AG04450 (cell line): ENCODE measurements at regions not wholly inside any gene's neighbourhood (a gene's known extent, or its start where the extent isn't known, plus 50 kb on each side); places are given as distances from the start of the nearest gene placed in this dataset.
A peak's percentile ranks its signal among the peaks of the same experiment; 100 is the strongest.

ENCODE experiments used
- CTCF ChIA-PET: fragments of 300-600, 350-600 bp; formaldehyde crosslinking; extraction: SDS; loops from one replicate; lab custom pipeline; 2022; ENCODE audit warnings: antibody characterized with exemption, inconsistent platforms; lab: Charles Lee
- POLR2A ChIA-PET: fragments of 350-600 bp; formaldehyde crosslinking; extraction: SDS; loops from one replicate; lab custom pipeline; 2021; ENCODE audit warnings: antibody characterized with exemption, inconsistent platforms; lab: Yijun Ruan, JAX
- DNase-seq: peaks from one replicate; pipeline ENCODE4 v3.0.0-alpha.2; 2011; ENCODE audit warnings: low read depth, low spot score
- H3K27ac ChIP-seq: one replicate; pipeline ENCODE4 v1.5.1; 2012; ENCODE audit warnings: low read depth, low read length, control low read depth
- H3K27me3 ChIP-seq: one replicate; pipeline ENCODE4 v1.6.0; 2012; ENCODE audit warnings: low read length; ENCODE audit not compliant: control insufficient read depth, insufficient read depth
- H3K4me3 ChIP-seq: 2 replicates; pipeline ENCODE4 v1.5.1; 2011; ENCODE audit warnings: mild to moderate bottlenecking, low read depth, low read length, control low read depth
- H3K9me3 ChIP-seq: 2 replicates; pipeline ENCODE4 v1.5.1; 2012; ENCODE audit warnings: low read length; ENCODE audit not compliant: control insufficient read depth, insufficient read depth
- TF ChIP-seq, protein P1 (sequence below): IDR thresholded peaks from 2 replicates; pipeline ENCODE4 v1.5.1; 2011; ENCODE audit warnings: low read depth, low read length, control low read depth, inconsistent platforms

DNA sequence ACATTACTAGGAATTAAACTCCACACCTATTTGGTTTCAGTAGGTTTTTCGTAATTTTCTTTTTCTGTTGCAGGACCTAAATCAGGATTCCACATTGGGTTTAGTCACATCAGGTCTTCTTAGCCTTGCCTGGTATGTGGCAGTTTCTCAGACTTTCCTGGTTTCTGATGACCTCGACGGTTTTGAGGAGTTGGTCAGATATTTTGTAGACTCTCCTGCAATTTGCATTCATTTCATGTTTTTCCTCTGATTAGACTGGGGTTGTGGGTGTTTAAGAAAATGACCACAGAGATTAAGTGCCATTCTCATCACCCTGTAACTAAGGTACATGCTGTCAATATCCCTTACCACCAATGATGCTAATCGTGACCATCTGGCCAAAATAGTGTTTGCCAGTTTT, 97.3 kb upstream of the ST6GAL2 start:
- CTCF ChIA-PET: no interaction called here
- Histone ChIP-seq H3K9me3 (no peaks in the 10 kb centered on the region), H3K27me3 (no peaks in the 10 kb centered on the region), H3K4me3 (no peak overlapping the region), H3K27ac (no peak overlapping the region)
- TF ChIP-seq, protein P1, sequence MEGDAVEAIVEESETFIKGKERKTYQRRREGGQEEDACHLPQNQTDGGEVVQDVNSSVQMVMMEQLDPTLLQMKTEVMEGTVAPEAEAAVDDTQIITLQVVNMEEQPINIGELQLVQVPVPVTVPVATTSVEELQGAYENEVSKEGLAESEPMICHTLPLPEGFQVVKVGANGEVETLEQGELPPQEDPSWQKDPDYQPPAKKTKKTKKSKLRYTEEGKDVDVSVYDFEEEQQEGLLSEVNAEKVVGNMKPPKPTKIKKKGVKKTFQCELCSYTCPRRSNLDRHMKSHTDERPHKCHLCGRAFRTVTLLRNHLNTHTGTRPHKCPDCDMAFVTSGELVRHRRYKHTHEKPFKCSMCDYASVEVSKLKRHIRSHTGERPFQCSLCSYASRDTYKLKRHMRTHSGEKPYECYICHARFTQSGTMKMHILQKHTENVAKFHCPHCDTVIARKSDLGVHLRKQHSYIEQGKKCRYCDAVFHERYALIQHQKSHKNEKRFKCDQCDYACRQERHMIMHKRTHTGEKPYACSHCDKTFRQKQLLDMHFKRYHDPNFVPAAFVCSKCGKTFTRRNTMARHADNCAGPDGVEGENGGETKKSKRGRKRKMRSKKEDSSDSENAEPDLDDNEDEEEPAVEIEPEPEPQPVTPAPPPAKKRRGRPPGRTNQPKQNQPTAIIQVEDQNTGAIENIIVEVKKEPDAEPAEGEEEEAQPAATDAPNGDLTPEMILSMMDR: no peak
- POLR2A ChIA-PET: no interaction called here
- no peak for DNase-seq

- H3K27ac ChIP-seq: no peak overlapping the region
- no peak for DNase-seq
- CTCF ChIA-PET: no interaction called here
- no peak overlapping the region for H3K4me3 ChIP-seq
- TF ChIP-seq, protein P1: no peak
- H3K27me3 ChIP-seq: no peaks in the 10 kb centered on the region
- H3K9me3 ChIP-seq: no peaks in the 10 kb centered on the region
- POLR2A ChIA-PET: no interaction called here
Observed at GRCh38 chr2:106988361-106988760, 102.4 kb upstream of the ST6GAL2 start.

GRCh38 chr2:106990297-106990696, 104.3 kb upstream of the ST6GAL2 start:
- POLR2A ChIA-PET: no interaction called here
- TF ChIP-seq, protein P1: no peak
- no peaks in the 10 kb centered on the region for H3K27me3 ChIP-seq
- CTCF ChIA-PET: no interaction called here
- H3K9me3 ChIP-seq: no peaks in the 10 kb centered on the region
- no peak overlapping the region for H3K27ac ChIP-seq
- no peak overlapping the region for H3K4me3 ChIP-seq
- peak; percentile 44 for DNase-seq

GRCh38 chr2:106991866-106992265, 105.9 kb upstream of the ST6GAL2 start:
- H3K9me3 ChIP-seq: no peaks in the 10 kb centered on the region
- no peak for DNase-seq
- H3K27me3 ChIP-seq: no peaks in the 10 kb centered on the region
- CTCF ChIA-PET: no interaction called here
- H3K4me3 ChIP-seq: no peak overlapping the region
- POLR2A ChIA-PET: no interaction called here
- H3K27ac ChIP-seq: no peak overlapping the region
- TF ChIP-seq, protein P1: no peak

GRCh38 chr2:106995556-106995955, 109.6 kb upstream of the ST6GAL2 start:
- ChIA-PET POLR2A (no interaction called here), CTCF (no interaction called here)
- TF ChIP-seq, protein P1: no peak
- H3K9me3 ChIP-seq: no peaks in the 10 kb centered on the region; the same call in 1 of the 2 replicates
- no peak overlapping the region for H3K4me3 ChIP-seq
- H3K27ac ChIP-seq: no peak overlapping the region
- no peak for DNase-seq
- H3K27me3 ChIP-seq: peaks cover 5% of the 10 kb centered on the region
